Kasumi-1 (cell line): ENCODE measurements at regions not wholly inside any gene's neighbourhood (a gene's known extent, or its start where the extent isn't known, plus 50 kb on each side); places are given as distances from the start of the nearest gene placed in this dataset.
"Not testable (repeated sequence)": the region's sequence is repeated elsewhere in the genome, so short reads cannot be mapped to it uniquely, and the experiment has no call there.

Experiments
- DNase-seq, 2 experiments: peaks; one replicate each; lab custom pipeline; 2025; lab: John Stamatoyannopoulos, UW

DNA sequence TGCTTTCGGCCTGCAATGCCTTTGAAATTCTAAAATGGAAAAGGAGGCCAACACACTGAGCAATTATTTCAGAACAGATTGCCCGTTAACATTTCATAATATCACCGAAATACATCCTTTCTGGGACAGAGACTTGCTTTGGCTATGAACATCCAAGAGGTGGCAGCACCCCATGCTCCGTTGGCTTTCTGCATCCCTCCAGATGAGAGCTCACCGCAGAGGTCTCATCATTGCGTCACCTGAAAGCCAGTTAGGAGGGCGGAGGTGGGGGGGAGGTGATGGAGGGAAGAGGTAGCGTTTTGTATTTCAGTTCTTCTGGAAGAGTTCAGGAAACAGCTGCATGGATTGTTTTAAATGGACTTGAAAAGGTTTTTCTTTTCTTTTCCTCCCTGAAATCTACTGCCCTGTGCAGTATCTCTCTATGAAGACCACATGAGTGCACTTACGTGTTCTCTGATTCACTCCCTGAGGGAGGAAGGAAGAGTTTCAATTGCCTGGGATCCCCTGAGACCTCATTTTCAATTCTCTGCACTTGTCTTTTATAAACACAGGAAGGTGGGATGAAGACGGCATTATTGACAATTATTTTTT, 166.8 kb upstream of the PGRMC2 start:
- DNase-seq = peak; percentile 87 to 88

DNA sequence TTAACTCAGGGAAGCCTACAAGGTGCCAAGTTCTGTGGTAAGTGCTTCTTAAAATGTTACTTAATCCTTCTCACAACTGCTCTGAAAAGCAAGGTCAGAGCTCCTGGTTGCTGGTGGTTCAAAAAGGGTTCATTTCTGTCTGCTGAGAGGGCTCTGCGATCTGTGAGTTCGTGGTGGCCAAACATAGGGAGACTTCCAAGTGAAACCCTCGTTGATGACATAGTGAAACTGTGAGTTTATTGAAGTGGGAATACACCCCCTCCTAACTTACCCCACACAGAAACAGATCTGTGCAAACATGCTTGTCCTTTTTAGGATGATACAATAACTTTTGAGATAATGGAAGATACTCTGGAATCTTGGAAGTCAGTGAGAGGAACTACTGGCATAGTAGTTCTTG, 164.8 kb upstream of the PGRMC2 start:
- no peak for DNase-seq

DNA sequence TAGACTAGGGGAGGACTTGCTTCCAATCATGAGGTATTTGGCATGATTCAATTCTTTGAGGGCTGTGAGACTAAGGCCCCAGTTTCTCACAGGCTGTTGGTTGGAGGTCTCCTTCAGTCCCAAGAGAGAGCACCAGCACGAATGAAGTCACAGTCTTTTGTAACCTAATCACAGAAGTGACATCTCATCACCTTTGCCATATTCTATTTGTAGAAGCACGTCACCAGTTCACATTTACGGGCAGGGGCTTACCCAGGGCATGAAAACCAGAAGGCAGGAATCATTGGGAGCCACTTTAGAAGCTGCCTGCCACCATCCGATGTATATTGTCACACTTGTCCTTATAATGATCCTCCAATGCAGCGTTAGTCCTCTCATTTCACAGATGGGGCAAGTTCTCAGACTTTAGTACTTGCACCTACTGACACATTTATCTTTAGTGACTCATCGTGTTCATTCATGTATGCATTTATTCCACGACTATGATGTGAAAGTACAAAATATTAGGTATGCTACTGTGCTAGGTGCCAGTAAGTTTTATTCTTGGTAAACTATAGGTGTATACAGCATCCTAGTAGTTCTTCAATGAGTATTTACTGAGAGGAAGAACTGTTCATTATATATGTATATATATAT, 163.8 kb upstream of the PGRMC2 start:
- no peak for DNase-seq

DNA sequence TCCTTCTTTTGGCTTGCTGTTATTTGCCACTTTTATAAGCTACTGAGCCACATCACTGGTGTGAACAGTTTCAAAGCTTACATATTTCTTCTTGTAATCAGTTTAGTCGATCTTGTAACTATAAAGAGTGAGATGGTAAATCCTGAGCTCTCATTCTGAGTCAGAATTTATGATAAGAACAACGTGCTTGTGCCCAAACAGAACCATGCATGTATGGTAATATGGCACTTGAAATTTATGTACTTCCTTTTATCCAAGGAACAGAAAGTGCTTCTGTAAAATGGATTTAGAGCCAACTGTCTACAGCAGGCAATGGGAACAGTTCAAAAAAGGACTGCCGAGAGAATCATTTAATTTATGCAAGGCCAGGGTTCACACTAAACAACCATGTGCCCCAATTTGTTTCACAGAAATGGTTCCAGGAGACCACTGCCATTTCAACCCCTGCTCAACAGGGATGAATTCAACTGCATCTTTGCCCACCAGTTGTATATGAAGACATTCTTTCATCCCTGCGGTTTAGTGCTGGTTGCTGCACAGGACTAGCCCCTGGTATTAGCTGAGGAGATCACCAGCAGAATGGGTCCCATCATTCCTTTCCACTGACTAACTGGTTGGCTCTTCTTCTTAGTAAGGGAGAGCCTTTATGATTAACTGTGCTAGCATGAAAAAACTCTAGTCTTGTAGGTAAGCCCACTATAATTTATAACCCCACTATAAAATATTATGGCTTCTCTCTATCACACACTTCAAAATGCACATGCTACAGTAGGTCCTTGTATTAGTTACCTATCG, 162.9 kb upstream of the PGRMC2 start:
- DNase-seq = no peak

DNA sequence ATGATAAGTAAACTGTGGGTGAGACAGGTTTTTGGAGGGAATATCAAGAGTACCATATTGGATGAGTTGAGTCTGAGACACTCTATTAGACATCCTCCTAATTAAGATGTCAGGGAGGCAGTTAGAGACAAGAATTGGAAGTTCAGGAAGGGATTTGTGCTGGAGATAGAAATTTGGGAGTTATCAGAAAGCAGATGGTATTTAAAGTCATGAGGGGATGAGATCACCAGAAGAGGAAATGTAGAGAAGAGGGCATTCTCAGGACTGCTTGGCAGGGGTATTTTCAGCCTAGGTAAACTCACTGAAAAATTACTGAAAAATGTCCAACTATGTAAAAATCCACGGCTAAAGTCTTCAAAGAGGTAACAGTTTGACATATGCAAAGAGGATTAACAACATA, 161.6 kb upstream of the PGRMC2 start:
- no peak for DNase-seq

DNA sequence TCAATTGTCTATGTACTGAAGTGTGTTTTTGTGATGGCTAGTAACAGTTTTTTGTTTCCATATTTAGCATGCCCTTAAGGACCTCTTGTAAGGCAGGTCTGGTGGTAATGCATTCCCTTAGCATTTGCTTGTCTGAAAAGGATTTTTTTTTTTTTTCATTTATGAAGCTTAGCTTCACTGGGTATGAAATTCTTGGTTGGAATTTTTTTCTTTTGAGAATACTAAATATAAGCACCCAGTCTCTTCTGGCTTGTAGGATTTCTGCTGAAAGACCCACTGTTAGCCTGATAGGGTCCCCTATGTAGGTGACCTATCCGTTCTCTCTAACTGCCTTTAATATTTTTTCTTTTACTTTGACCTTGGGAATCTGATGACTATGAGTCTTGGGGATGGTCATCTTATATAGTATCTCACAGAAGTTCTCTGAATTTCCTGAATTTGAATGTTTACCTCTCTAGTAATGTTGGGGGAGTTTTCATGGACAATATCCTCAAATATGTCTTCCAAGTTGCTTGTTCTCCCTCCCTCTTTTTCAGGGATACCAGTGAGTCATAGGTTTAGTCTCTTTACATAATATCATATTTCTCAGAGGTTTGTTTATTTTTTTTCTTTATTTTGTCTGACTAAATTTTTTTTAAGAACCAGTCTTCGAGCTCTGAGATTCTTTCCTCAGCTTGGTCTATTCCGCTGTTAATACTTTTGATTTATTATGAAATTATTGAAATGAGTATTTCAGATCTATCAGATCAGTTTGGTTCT, 157.1 kb upstream of the PGRMC2 start:
- DNase-seq = no peak

DNA sequence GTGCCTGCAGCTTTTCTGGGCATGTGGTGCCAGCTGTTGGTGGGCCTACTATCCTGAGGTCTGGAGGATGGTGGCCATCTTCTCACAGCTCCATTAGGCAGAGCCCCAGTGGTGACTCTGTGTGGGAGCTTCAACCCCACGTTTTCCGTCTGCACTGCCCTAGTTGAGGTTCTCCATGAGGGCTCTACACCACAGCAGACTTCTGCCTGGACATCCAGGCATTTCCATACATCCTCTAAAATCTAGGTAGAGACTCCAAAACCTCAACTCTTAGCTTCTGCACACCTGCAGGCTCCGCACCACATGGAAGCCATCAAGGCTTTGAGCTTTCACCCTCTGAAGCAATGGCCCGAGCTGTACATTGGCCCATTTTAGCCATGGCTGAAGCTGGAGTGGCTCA, 153.3 kb upstream of the PGRMC2 start:
- DNase-seq = no peak

DNA sequence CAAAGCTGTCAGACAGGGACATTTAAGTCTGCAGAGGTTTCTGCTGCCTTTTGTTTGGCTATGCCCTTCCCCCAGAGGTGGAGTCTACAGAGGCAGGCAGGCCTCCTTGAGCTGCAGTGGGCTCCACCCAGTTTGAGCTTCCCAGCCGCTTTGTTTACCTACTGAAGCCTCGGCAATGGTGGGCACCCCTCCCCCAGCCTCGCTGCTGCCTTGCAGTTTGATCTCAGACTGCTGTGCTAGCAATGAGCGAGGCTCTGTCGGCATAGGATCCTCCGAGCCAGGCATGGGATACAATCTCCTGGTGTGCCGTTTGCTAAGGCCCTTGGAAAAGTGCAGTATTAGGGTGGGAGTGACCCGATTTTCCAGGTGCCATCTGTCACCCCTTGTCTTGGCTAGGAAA, 149.4 kb upstream of the PGRMC2 start:
- DNase-seq = not testable (repeated sequence)

DNA sequence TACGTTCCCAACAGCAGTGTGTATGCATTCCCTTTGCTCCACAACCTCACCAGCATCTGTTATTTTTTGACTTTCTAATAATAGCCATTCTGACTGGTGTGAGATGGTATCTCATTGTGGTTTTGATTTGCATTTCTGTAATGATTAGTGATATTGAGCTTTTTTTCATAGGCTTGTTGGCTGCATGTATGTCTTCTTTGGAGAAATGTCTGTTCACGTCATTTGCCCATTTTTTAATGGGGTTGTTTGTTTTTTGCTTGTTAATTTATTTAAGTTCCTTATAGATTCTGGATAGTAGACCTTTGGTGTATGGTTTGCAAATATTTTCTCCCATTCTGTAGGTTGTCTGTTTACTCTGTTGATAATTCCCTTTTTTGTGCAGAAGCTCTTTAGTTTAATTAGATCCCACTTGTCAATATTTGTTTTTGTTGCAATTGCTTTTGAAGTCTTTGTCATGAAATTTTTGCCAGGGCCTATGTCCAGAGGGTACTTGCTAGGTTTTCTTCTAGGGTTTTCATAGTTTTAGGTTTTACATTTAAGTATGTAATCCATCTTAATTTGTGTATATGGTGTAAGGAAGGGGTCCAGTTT, 141.5 kb upstream of the PGRMC2 start:
- not testable (repeated sequence) for DNase-seq

DNA sequence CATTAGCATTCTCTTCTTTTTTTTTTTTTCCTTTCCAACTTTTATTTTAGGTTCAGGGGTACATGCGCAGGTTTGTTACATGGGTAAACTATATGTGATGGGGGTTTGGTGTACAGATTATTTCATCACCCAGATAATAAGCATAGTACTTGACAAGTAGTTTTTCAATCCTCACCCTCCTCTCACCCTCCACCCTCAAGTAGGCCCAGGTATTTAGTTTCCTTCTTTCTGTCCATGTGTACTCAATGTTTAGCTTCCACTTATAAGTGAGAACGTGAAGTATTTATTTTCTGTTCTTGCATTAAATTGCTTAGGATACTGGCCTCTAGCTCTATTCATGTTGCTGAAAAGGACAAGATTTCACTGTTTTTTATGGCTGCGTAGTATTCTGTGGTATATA, 140.8 kb upstream of the PGRMC2 start:
- DNase-seq = no peak

DNA sequence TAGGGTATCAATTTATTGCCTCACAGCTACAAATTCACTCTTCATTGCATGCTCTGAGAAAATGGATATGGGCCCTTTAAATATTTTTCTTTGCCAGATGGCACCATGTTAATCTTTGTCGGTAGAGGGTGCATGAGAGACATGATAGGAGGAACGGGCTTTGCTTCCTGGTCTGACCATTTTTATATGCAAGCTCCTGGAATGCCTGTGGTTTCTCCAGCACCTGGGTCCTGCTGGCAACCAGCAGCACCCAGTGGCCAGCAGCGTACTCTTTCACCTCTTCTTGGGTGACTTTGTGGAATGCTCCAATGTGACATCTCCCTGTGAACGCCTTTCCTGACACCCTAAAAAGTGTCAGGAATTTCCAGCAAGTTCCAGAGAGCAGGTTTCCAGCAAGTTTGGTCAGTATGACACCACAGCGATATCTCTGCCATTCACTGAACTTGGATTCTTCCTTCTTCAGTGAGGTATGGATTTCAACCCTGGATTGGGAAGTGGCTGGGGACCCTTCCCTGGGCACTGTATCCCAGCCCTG, 140.3 kb upstream of the PGRMC2 start:
- DNase-seq = peak; percentile 69 to 73

DNA sequence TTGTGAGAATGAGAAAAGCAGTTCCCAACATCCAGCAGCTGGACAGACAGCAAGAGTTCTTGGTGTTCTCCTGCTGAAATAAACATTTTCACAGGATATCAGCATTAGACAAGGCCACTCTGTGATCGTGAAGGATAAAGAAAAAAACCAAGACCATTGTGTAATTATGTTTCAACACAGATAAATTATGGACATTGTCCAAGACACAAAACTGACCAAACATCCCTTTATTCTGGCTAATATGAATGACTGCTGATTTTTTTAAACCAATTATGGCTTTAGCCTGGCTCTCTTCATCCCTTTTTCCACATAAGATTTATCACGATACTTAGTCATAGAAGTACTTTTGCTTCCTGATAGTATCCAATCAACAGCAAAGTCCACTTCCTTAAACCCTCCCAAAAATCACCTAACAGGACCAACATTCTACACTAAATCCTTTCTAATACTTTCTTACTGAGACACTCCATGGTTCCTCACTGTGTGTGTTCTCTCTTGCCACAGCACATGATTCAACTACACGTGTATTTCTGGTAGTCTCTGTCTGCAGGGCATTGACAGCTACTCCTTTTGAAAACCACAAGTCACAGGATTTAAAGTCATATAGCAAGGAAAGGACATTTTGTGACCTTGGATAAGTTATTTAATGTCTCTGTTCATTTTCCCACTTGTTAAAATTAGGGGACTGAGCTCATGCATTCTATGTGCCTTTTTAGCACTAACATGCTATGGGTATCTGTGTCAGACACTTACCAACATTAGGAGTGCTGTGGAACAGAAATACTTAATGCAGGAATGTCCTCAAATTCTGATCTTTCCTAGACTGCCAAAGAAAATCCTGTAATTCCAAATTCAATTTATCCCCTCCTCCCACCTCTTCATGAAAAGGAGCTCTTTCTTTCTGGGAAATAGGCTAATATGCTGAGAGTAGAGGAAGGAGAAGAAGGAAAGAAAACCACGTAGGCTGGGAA, 137.2 kb upstream of the PGRMC2 start:
- no peak for DNase-seq

DNA sequence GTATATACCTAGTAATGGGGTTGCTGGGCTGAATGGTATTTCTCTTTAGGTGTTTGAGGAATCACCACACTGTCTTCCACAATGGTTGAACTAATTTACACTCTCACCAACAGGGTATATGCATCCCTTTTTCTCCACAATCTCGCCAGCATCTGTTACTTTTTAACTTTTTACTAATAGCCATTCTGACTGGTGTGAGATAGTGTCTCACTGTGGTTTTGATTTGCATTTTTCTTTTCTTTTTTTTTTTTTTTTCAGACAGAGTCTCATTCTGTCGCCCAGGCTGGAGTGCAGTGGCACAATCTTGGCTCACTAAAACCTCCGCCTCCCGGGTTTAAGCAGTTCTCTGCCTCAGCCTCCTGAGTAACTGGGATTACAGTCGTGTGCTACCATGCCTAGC, 134.7 kb upstream of the PGRMC2 start:
- not testable (repeated sequence) for DNase-seq

DNA sequence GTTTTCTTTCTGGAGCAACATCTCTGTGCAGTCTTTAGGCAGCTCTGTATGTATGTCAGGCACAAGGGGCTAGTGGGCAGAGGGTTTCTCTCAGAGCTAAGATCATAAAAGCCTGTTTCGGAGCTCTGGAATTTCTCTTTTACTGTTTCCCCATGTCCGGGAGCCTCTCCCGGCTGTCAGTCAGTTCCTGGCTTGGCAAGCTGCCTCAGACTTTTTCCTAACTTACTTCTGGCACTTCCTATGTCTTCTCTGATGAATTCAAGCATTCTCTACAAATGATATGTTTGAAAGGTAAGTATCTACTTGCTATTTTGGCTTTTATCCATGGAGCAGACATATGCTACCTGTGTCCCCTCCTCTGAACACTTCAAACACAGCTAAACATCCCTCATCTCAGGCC, 129.3 kb upstream of the PGRMC2 start:
- no peak for DNase-seq

DNA sequence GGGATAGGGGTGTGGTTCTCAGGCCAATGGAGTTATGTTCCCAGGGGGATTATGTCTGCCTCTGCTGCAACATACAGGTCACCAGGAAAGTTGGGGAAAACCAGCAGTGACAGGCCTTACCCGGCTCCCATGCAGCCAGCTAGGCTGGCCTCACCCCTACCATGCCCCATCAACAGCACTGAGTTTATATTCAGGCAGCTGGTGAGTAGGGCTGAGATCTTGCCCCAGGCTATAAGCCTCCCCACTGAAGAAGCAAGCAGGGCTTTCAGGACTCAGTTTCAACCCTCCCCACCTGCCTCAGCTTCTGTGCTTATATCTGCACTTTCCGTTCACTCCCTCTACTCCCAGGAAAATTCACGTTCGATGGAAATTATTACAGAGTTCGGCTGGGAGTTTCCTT, 122.4 kb upstream of the PGRMC2 start:
- DNase-seq = no peak

DNA sequence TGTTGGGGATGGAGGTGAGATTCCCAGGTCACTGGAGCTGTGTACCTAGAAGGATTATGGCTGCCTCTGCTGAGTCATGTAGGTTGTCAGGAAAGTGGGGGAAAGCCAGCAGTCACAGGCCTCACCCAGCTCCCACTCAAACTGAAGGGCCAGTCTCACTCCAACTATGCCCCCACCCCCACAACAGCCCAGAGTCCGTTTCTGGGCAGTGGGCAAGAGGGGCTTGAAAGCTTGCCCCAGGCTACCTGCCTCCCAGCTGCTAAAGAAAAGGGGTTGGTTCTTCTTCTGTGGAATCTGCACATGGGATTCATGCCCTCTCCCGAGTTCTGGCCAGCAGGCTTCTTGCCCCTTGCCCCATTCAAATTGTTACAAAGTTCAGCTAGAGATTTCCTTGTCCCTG, 116.0 kb upstream of the PGRMC2 start:
- no peak for DNase-seq

DNA sequence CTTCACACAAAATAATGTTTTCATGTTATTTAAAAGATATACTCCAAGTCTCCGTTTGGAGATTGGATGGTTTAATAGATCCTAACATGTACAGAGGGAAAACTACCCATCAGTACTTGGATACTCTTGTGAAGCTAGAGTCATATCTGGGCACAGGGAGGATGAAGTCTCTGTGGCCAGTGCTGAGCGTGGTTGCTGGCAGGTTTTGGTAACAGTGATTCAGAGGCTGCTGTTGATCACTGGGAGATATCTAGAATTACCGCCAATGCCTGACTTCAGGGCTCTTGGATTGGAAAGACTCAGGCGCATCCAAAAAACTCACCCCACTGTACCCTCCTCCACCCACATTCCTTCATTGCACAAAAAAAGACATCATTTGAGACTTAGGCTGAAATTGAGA, 107.2 kb upstream of the PGRMC2 start:
- DNase-seq = no peak

DNA sequence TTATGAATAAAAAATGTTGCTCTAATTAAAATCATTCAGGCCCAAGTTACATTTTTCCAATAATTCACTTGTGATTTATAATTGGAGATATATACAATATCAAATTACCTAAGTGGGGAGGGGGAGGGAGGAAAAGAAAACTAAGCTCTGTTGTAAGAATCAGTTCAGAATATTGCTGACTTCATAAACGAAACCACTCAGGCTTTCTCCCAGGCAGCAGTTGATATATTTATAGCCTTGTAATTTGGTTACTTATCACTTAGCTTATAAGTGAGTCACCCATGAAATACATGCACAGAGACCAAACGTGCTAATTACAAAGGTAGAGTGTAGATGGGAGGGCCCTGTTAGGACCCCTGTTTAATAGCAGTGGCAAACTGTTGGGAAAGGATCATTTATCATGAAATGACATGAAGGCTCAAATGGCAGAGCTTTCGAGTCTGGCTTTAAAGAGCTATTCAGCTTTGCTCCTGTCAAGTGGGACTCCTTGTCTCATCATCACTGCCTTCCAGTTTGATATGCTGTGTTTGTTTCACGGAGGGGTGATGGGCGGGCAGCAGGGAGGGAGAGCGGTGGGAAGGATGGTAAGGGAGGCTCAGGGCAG, 105.6 kb upstream of the PGRMC2 start:
- DNase-seq = no peak

DNA sequence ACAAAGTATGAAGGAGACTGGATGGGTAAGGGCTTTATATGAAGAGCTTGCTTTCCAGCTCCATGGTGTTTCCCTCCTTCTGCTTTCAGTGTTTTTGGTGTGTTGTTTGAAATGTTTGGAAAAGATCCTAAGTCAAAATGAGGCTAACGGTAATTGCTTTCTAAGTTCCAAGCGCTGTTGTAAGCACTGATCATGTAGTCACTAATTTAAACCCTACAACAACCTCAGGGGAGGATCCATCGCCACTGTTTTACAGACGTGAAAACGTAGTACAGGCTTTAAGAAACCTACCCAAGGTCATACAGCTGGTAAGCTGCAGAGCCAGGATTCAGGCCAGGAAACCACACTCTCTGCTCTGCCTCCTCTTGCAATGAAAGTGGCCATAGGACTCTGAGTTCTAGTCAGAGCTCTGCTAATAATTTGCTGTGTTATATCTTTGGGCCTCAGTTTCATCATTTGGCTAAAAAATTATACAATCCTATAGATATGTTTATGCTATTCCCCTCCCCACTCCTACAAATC, 102.9 kb upstream of the PGRMC2 start:
- no peak for DNase-seq

DNA sequence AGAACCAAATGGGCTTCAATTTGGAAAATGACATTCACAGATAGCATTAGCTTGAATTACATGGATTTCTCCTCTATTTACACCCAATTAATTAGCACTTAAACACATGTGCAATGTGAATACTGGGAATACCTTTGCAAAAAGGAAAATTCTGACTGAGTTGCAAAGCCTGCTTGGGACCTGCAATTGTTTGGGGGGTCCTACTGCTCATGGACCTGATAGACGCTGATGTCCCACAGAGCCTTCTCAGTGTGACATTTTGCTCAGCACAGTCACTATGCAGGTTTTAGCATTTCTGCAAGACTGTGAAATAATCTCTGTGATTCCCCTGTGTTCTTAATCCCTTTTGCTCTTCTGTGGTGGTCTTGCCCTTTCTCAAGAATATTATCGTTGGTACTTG, 101.2 kb upstream of the PGRMC2 start:
- DNase-seq = no peak
